Astrocyte (in vitro differentiated cells and primary cell): ENCODE measurements at regions not wholly inside any gene's neighbourhood (a gene's known extent, or its start where the extent isn't known, plus 50 kb on each side); places are given as distances from the start of the nearest gene placed in this dataset.

Experiments
- CTCF ChIP-seq: IDR thresholded peaks from 2 replicates; pipeline ENCODE4 v1.5.1; 2011; ENCODE audit warnings: low read depth, mild to moderate bottlenecking, inconsistent platforms, low read length, moderate library complexity; ENCODE audit not compliant: insufficient read depth
- EZH2 ChIP-seq: IDR thresholded peaks from 2 replicates; pipeline ENCODE4 v1.6.1; 2012; ENCODE audit warnings: mild to moderate bottlenecking, low read length, inconsistent platforms; ENCODE audit not compliant: insufficient read depth

DNA sequence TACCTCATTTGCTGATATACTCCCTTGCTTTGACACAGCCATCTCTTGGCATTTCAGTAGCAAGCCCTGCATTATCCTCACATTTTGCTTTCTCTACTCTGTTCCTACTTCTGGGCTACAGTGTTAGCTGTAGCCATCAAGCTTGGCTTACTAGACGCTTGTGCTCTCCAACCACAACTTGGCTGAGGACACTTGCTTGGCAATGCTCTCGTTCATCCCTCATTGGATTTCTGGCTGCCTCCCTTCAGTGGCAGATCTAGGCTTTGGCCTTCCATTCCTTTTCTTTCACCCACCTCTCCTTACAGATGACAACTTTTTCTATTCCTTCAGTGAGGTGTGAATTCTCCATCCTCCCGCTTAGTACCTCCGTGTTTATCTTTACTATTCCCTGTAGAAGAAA lies 428.7 kb upstream of the LRRC7 start:
- no peak for TF ChIP-seq EZH2
- no peak for TF ChIP-seq CTCF
